Myocyte (in vitro differentiated cells): ENCODE measurements at regions not wholly inside any gene's neighbourhood (a gene's known extent, or its start where the extent isn't known, plus 50 kb on each side); places are given as distances from the start of the nearest gene placed in this dataset.
"Not testable (repeated sequence)": the region's sequence is repeated elsewhere in the genome, so short reads cannot be mapped to it uniquely, and the experiment has no call there.

Source experiments
- DNase-seq: peaks from one replicate; pipeline ENCODE4 v3.0.0-alpha.2; 2012; ENCODE audit warnings: low read depth

- no peak for DNase-seq
Observed at GRCh38 chr6:90907931-90908655, 321.2 kb upstream of the MAP3K7 start.

GRCh38 chr6:90905351-90905750 is 318.5 kb upstream of the MAP3K7 start:
- DNase-seq, result no peak

- no peak for DNase-seq
Observed at GRCh38 chr6:90900034-90900433, 313.2 kb upstream of the MAP3K7 start.

- no peak for DNase-seq
Observed at GRCh38 chr6:90898763-90899162, 311.9 kb upstream of the MAP3K7 start.

GRCh38 chr6:90896075-90896547 is 309.2 kb upstream of the MAP3K7 start:
- DNase-seq, result no peak

GRCh38 chr6:90895299-90896074 is 308.6 kb upstream of the MAP3K7 start:
- no peak for DNase-seq

- no peak for DNase-seq
Observed at GRCh38 chr6:90894285-90895130, 307.6 kb upstream of the MAP3K7 start.

GRCh38 chr6:90893400-90893799 is 306.5 kb upstream of the MAP3K7 start:
- DNase-seq, result no peak

GRCh38 chr6:90892271-90892670 is 305.4 kb upstream of the MAP3K7 start:
- DNase-seq, result no peak

GRCh38 chr6:90891355-90891754 is 304.5 kb upstream of the MAP3K7 start:
- DNase-seq, result no peak

- DNase-seq, result no peak
Observed at GRCh38 chr6:90890683-90891330, 303.9 kb upstream of the MAP3K7 start.

GRCh38 chr6:90887764-90888163 is 300.9 kb upstream of the MAP3K7 start:
- no peak for DNase-seq

GRCh38 chr6:90885611-90886056 is 298.8 kb upstream of the MAP3K7 start:
- no peak for DNase-seq

GRCh38 chr6:90885137-90885536 is 298.3 kb upstream of the MAP3K7 start:
- DNase-seq, result not testable (repeated sequence)

GRCh38 chr6:90877616-90878015 is 290.7 kb upstream of the MAP3K7 start:
- DNase-seq, result no peak

- DNase-seq, result no peak
Observed at GRCh38 chr6:90874931-90875330, 288.1 kb upstream of the MAP3K7 start.

- no peak for DNase-seq
Observed at GRCh38 chr6:90872981-90873380, 286.1 kb upstream of the MAP3K7 start.

- DNase-seq, result no peak
Observed at GRCh38 chr6:90870561-90870960, 283.7 kb upstream of the MAP3K7 start.

GRCh38 chr6:90868656-90869055 is 281.8 kb upstream of the MAP3K7 start:
- no peak for DNase-seq

GRCh38 chr6:90868256-90868655 is 281.4 kb upstream of the MAP3K7 start:
- DNase-seq, result no peak

GRCh38 chr6:90865513-90865912 is 278.6 kb upstream of the MAP3K7 start:
- no peak for DNase-seq
